GM12872 (cell line): ENCODE measurements at regions not wholly inside any gene's neighbourhood (a gene's known extent, or its start where the extent isn't known, plus 50 kb on each side); places are given as distances from the start of the nearest gene placed in this dataset.

Experiments used
- CTCF ChIP-seq: IDR thresholded peaks from 3 replicates; pipeline ENCODE4 v1.5.1; 2011; ENCODE audit warnings: low read depth, mild to moderate bottlenecking, low read length, moderate library complexity; ENCODE audit not compliant: insufficient read depth

GRCh38 chr2:48107326-48107925, 201.1 kb upstream of the FBXO11 start:
- no peak for TF ChIP-seq CTCF

- TF ChIP-seq CTCF, result no peak
These were observed 202.2 kb upstream of the FBXO11 start for GRCh38 chr2:48108455-48108854.

GRCh38 chr2:48109491-48110204, 203.3 kb upstream of the FBXO11 start:
- TF ChIP-seq CTCF, result no peak

- TF ChIP-seq CTCF, result no peak
These were observed 204.0 kb upstream of the FOXN2 start for GRCh38 chr2:48110492-48110891.

- no peak for TF ChIP-seq CTCF
These were observed 201.4 kb upstream of the FOXN2 start for GRCh38 chr2:48112911-48113680.

- no peak for TF ChIP-seq CTCF
These were observed 200.7 kb upstream of the FOXN2 start for GRCh38 chr2:48113767-48114166.

- TF ChIP-seq CTCF, result no peak
These were observed 200.2 kb upstream of the FOXN2 start for GRCh38 chr2:48114256-48114655.
